Motor neuron (in vitro differentiated cells): ENCODE measurements at regions not wholly inside any gene's neighbourhood (a gene's known extent, or its start where the extent isn't known, plus 50 kb on each side); places are given as distances from the start of the nearest gene placed in this dataset.
"Not testable (repeated sequence)": the region's sequence is repeated elsewhere in the genome, so short reads cannot be mapped to it uniquely, and the experiment has no call there.

Source experiments
- ATAC-seq, 8 experiments: fragments of 200-7000 bp; cut with Tn5 transposase; replicated peaks in 6 of 8; 2 replicates each; pipeline ENCODE4 v1.8.0; 2021; ENCODE audit warnings: mild to moderate bottlenecking in 8 of 8, moderate library complexity in 8 of 8
- H3K27ac ChIP-seq, 2 donors: fragments of 250-450 bp; sonication (Bioruptor Pico); 2 replicates each; pipeline ENCODE4 v1.9.0; 2021; ENCODE audit warnings: antibody characterized with exemption in 2 of 2, mild to moderate bottlenecking in 2 of 2, moderate library complexity in 1 of 2
- H3K4me1 ChIP-seq, 2 donors: fragments of 250-450 bp; sonication (Bioruptor Pico); replicated peaks in 1 of 2; 2 replicates each; pipeline ENCODE4 v1.6.1; 2021; ENCODE audit warnings: antibody characterized with exemption in 2 of 2, mild to moderate bottlenecking in 2 of 2, moderate library complexity in 1 of 2
- H3K4me3 ChIP-seq, 5 donors: fragments of 250-450 bp; sonication (Bioruptor Pico); 2 replicates each; pipeline ENCODE4 v1.9.0; 2021; ENCODE audit warnings: antibody characterized with exemption in 5 of 5, mild to moderate bottlenecking in 5 of 5, moderate library complexity in 4 of 5
- WGBS, 10 experiments: fragments of 450-650 bp; shearing (Covaris generic); methylation state at CpG; one replicate each; pipeline ENCODE4 v1.0.0; 2022; 5-methylcytosine and 5-hydroxymethylcytosine counted together
- in situ Hi-C, 9 experiments: fragments of 400-800 bp; cut with MboI; loops; one replicate each; pipeline ENCODE4 v1.15.0; 2021; ENCODE audit warnings: low sequenced_read_pairs in 9 of 9, low pct_unique_long_range_greater_than_20kb in 2 of 9; ENCODE audit not compliant: unreplicated experiment in 9 of 9

DNA sequence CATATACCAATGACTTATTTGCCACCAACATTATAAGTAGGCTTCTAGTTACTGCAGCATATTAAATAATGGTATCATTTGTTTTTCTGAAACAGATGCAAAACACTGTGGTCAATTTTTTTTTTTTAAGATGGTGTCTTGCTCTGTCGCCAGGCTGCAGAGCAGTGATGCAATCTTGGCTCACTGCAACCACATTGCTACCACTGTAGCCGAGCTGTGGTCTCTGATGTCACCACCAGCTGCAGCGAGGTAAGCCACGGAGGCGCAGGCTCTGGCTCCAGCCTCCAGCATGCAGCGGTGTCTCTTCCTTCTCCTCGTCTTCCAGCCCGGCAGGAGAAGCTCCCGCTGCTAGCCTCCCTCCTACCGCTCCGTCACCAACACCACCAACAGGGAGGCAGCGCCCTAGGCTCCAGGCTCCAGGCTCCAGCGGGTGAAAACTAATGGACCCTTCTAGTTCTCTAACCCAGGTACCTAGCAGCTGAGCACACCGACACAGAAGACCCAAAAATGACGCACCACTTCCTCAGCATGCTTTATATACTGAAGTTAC is 840.8 kb downstream of the SPATA31A1 start:
- in situ Hi-C loops, ATAC-seq, H3K4me3 ChIP-seq, H3K4me1 ChIP-seq, H3K27ac ChIP-seq: not testable (repeated sequence)
- no CpG with 5 or more reads among the region's 15 CpGs for WGBS, 10 experiments

DNA sequence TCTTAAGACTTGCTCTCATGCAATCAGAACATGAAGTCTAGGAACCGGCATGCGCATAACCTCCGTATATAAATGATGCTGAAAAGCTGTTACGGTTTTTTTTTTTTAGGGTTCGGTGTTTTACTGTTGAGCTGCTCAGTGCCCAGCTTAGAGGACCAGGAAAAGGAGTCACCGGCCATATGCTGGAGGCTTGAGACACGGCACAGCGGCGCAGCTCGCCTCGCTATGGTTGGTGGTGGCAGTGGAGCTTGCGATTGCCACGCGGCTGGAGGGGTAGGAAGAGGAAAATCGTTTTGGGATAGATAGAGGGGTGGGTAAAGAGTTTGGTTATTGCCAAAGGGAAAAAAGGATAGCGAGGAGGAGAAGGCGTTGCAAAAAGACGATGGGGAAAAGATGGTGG is 841.3 kb downstream of the SPATA31A1 start:
- in situ Hi-C loops, H3K4me1 ChIP-seq, ATAC-seq, H3K27ac ChIP-seq, H3K4me3 ChIP-seq: not testable (repeated sequence)
- WGBS, 10 experiments, result no CpG with 5 or more reads among the region's 18 CpGs

DNA sequence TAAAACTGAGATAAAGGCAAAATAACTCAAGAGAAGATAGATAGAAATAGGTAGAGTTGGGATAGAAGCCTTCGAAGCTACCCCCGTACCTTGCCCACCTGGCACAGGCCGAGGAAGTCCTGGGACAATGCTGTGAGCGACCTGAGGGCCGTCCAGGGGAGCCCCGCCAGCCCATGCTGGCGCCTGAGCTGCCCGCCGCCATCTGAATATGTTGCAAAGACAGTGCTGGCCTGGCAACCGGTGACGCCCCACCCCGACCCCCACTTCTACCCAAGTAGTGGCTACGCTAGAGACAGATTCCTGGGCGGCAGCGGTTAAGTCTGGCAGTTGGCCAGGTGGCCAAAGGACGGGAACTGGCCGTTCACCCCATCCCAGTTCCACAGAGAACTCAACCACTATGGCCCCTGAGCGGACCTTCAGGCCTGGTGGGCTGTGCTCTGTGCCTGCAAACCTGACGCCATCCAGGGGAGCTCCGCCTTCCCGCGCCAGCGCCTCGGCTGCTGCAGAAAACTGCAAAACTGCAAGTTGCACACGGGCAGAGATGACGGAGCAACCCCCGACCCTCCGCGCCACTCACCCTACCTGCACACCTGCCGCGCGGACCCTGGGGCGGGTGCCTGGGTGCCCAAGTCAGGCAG is 866.2 kb downstream of the SPATA31A1 start:
- in situ Hi-C loops, H3K4me1 ChIP-seq, ATAC-seq, H3K4me3 ChIP-seq, H3K27ac ChIP-seq: not testable (repeated sequence)
- no CpG with 5 or more reads among the region's 33 CpGs for WGBS, 10 experiments

DNA sequence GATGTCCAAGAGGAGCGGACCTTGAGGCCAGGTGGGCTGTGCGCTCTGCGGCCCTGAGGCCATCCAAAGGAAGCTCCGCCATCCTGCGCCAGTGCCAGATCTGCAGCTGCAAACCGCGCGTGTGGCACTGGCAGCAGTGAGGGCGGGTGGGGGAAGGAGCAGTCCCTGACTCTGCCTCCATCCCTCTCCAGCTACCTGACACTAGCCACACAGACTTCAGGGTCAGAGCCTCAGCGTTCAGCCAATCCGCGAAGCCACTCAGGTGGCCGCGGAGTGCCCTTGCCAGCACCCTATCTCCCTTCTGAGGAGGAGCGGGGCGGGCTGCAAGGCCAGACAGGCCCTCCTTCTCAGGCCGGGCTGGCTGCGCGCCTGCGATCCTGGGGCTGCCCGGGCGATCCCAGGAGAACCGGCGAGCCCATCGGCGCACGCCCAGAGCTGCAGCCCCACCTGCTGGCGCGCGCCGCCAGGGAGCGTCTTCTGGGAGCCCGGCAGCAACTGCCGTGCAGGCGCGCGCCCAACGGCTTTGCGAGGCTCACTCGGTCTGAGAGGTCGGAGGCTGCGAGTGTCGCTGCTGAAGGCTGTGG is 867.2 kb downstream of the SPATA31A1 start:
- H3K4me3 ChIP-seq, result peak overlapping the region in 3 of 5 donors; percentile 34 to 36 (median 35)
- in situ Hi-C loops, H3K27ac ChIP-seq, H3K4me1 ChIP-seq: not testable (repeated sequence)
- peak in 3 of 8 experiments; percentile 74 to 80 (median 77) for ATAC-seq
- WGBS, 10 experiments, result no CpG with 5 or more reads among the region's 43 CpGs

DNA sequence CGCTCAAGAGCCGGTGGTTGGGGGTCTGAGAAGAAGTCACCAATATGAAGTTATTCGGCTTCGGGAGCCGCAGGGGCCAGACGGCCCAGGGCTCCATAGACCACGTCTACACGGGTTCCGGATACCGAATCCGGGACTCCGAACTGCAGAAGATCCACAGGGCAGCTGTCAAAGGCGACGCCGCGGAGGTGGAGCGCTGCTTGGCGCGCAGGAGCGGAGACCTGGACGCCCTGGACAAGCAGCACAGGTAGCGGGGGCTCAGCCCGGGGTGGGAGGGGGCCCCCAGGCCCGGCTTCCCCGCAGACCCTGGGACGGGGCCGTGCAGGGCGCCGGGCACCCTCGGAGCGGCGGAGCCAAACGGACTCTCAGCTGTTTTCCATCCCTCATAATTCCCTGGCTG is 867.9 kb downstream of the SPATA31A1 start:
- H3K27ac ChIP-seq, ATAC-seq, in situ Hi-C loops, H3K4me1 ChIP-seq: not testable (repeated sequence)
- WGBS, 10 experiments, result no CpG with 5 or more reads among the region's 33 CpGs
- peak overlapping the region in 3 of 5 donors; percentile 34 to 36 (median 35) for H3K4me3 ChIP-seq
